IPS-NIHi7 (cell line): ENCODE measurements at regions not wholly inside any gene's neighbourhood (a gene's known extent, or its start where the extent isn't known, plus 50 kb on each side); places are given as distances from the start of the nearest gene placed in this dataset.

ENCODE experiments used
- DNase-seq: peaks from one replicate; pipeline ENCODE4 v3.0.0; 2012; ENCODE audit warnings: mixed read lengths; ENCODE audit errors: extremely low spot score

GRCh38 chr4:133741766-133742165 is 459.8 kb downstream of the PABPC4L start:
- DNase-seq: no peak

- no peak for DNase-seq
Measured at GRCh38 chr4:133720001-133720400, 481.6 kb downstream of the PABPC4L start.

GRCh38 chr4:133719098-133719497 is 482.5 kb downstream of the PABPC4L start:
- no peak for DNase-seq

- no peak for DNase-seq
Measured at GRCh38 chr4:133714211-133714610, 487.4 kb downstream of the PABPC4L start.

- DNase-seq: no peak
Measured at GRCh38 chr4:133713340-133713739, 488.2 kb downstream of the PABPC4L start.

GRCh38 chr4:133711817-133712216 is 489.8 kb downstream of the PABPC4L start:
- DNase-seq: peak; percentile 11

- DNase-seq: no peak
Measured at GRCh38 chr4:133694416-133694815, 507.2 kb downstream of the PABPC4L start.

GRCh38 chr4:133683967-133684366 is 517.6 kb downstream of the PABPC4L start:
- DNase-seq: no peak

- peak; percentile 32 for DNase-seq
Measured at GRCh38 chr4:133668061-133668851, 519.2 kb downstream of the PCDH10 start.

- DNase-seq: no peak
Measured at GRCh38 chr4:133647206-133647605, 498.1 kb downstream of the PCDH10 start.

GRCh38 chr4:133641191-133641590 is 492.1 kb downstream of the PCDH10 start:
- no peak for DNase-seq

GRCh38 chr4:133638751-133639150 is 489.7 kb downstream of the PCDH10 start:
- DNase-seq: no peak

- DNase-seq: no peak
Measured at GRCh38 chr4:133637161-133637560, 488.1 kb downstream of the PCDH10 start.

- peak; percentile 46 for DNase-seq
Measured at GRCh38 chr4:133624744-133625143, 475.6 kb downstream of the PCDH10 start.

- DNase-seq: no peak
Measured at GRCh38 chr4:133623847-133624246, 474.8 kb downstream of the PCDH10 start.

- DNase-seq: no peak
Measured at GRCh38 chr4:133621628-133622027, 472.5 kb downstream of the PCDH10 start.

GRCh38 chr4:133620555-133620954 is 471.5 kb downstream of the PCDH10 start:
- DNase-seq: no peak

GRCh38 chr4:133618963-133619362 is 469.9 kb downstream of the PCDH10 start:
- no peak for DNase-seq

GRCh38 chr4:133600008-133600407 is 450.9 kb downstream of the PCDH10 start:
- no peak for DNase-seq

- no peak for DNase-seq
Measured at GRCh38 chr4:133598779-133599178, 449.7 kb downstream of the PCDH10 start.

GRCh38 chr4:133597251-133597650 is 448.2 kb downstream of the PCDH10 start:
- no peak for DNase-seq

- DNase-seq: no peak
Measured at GRCh38 chr4:133596459-133596858, 447.4 kb downstream of the PCDH10 start.

- DNase-seq: no peak
Measured at GRCh38 chr4:133594390-133595207, 445.5 kb downstream of the PCDH10 start.
